Loucy (cell line): ENCODE measurements at regions not wholly inside any gene's neighbourhood (a gene's known extent, or its start where the extent isn't known, plus 50 kb on each side); places are given as distances from the start of the nearest gene placed in this dataset.

Experiments
- H2AFZ ChIP-seq: fragments of 200-600 bp; sonication (generic); 2 replicates; pipeline ENCODE4 v1.6.0; 2016; ENCODE audit warnings: antibody characterized with exemption, mild to moderate bottlenecking, low read length, moderate library complexity
- H3F3A ChIP-seq: fragments of 200-600 bp; 2 replicates; pipeline ENCODE4 v1.6.0; 2016; ENCODE audit warnings: antibody characterized with exemption, low read depth, mild to moderate bottlenecking
- H3K27me3 ChIP-seq: fragments of 200-600 bp; sonication (generic); 2 replicates; pipeline ENCODE4 v1.6.1; 2014; ENCODE audit warnings: low read length, mild to moderate bottlenecking; ENCODE audit not compliant: insufficient read depth, poor library complexity, severe bottlenecking
- H3K36me3 ChIP-seq: fragments of 200-600 bp; sonication (generic); 2 replicates; pipeline ENCODE4 v1.6.1; 2016; ENCODE audit warnings: low read length; ENCODE audit not compliant: insufficient read depth
- H3K4me1 ChIP-seq: fragments of 200-600 bp; sonication (generic); 2 replicates; pipeline ENCODE4 v1.5.1; 2014; ENCODE audit warnings: low read length, mild to moderate bottlenecking; ENCODE audit not compliant: insufficient read depth, poor library complexity, severe bottlenecking
- H3K4me2 ChIP-seq: fragments of 200-600 bp; sonication (generic); 2 replicates; pipeline ENCODE4 v1.6.0; 2014; ENCODE audit warnings: antibody characterized with exemption, low read length, low read depth, mild to moderate bottlenecking; ENCODE audit not compliant: poor library complexity, severe bottlenecking
- H3K4me3 ChIP-seq: fragments of 200-600 bp; sonication (generic); 2 replicates; pipeline ENCODE4 v1.5.1; 2014; ENCODE audit warnings: low read length, mild to moderate bottlenecking, mixed read lengths; ENCODE audit not compliant: poor library complexity, severe bottlenecking
- H3K79me2 ChIP-seq: fragments of 200-600 bp; sonication (generic); 2 replicates; pipeline ENCODE4 v1.6.1; 2014; ENCODE audit warnings: low read length; ENCODE audit not compliant: insufficient read depth
- H3K9ac ChIP-seq: fragments of 200-600 bp; sonication (generic); 2 replicates; pipeline ENCODE4 v1.6.0; 2014; ENCODE audit warnings: mild to moderate bottlenecking, low read depth, low read length, moderate library complexity; ENCODE audit not compliant: poor library complexity, severe bottlenecking
- H3K9me2 ChIP-seq: fragments of 200-600 bp; sonication (generic); replicated peaks from 2 replicates; pipeline ENCODE4 v1.6.1; 2016; ENCODE audit warnings: low read depth, low read length, mixed read lengths
- H3K9me3 ChIP-seq: fragments of 200-600 bp; sonication (generic); 2 replicates; pipeline ENCODE4 v1.6.1; 2014; ENCODE audit warnings: mild to moderate bottlenecking, antibody characterized with exemption, low read length, low read depth; ENCODE audit not compliant: insufficient read depth
- H4K20me1 ChIP-seq: fragments of 200-600 bp; sonication (generic); 2 replicates; pipeline ENCODE4 v1.6.0; 2014; ENCODE audit warnings: antibody characterized with exemption, low read length, mild to moderate bottlenecking; ENCODE audit not compliant: insufficient read depth, poor library complexity, severe bottlenecking
- CTCF ChIP-seq: fragments of 200-600 bp; sonication (generic); conservative IDR thresholded peaks from 2 replicates; pipeline ENCODE4 v1.5.1; 2014; ENCODE audit warnings: mild to moderate bottlenecking, antibody characterized with exemption, low read length
- EZH2phosphoT487 ChIP-seq: fragments of 200-600 bp; IDR thresholded peaks from 2 replicates; pipeline ENCODE4 v1.6.1; 2018; ENCODE audit warnings: antibody characterized with exemption, mild to moderate bottlenecking, moderate library complexity, borderline replicate concordance

DNA sequence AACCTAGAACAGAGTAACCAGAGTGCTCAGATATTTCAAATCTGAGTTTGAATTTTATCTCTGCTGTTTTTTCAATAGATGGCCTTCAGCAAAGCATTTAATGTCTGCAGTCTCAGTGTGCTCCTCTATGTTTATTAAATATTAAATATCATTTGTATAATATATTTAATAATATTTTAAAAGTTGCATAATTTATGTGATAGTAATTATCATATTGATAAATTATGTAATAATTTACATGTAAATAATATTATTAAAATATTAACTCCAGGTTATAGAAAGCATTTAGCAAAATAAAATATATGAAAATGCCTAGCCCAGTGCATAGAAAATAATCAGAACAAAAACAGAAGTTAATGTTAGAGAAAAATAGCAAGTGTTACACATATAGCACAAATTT lies 930.0 kb upstream of the SLC35B3 start:
- Histone ChIP-seq H3K4me1 (no peaks in the 10 kb centered on the region), H3K36me3 (no peaks in the 10 kb centered on the region), H4K20me1 (no peaks in the 10 kb centered on the region), H3K79me2 (no peaks in the 10 kb centered on the region), H2AFZ (no peak overlapping the region), H3K27me3 (no peaks in the 10 kb centered on the region), H3K9me2 (no peaks in the 10 kb centered on the region), H3K9ac (no peak overlapping the region), H3K4me3 (no peak overlapping the region), H3K9me3 (no peaks in the 10 kb centered on the region), H3K4me2 (no peak overlapping the region), H3F3A (no peaks in the 10 kb centered on the region)
- no peak for TF ChIP-seq EZH2phosphoT487
- TF ChIP-seq CTCF = no peak

DNA sequence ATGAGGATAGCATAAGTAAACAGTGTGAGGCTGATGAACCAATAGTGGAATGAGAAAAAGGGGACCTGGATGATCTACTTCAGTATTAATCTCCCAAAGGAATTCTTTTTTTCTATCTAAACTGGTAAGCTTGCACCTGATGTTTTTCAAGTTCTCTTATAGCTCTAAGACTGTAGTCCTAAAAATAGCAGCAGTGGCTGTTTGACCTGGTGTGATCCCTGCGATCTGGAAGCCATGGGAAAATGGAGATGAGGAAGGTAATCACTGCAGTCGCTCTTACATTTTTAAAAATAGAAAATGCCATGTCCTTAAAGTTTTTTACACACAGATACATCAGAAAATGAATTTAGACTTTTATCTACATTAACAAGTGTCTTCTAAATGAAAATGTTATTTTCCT lies 926.4 kb upstream of the SLC35B3 start:
- Histone ChIP-seq H3K27me3 (no peaks in the 10 kb centered on the region), H3K4me1 (no peaks in the 10 kb centered on the region), H2AFZ (no peak overlapping the region), H4K20me1 (no peaks in the 10 kb centered on the region), H3K9me3 (no peaks in the 10 kb centered on the region), H3K4me3 (no peak overlapping the region), H3K4me2 (no peak overlapping the region), H3K36me3 (no peaks in the 10 kb centered on the region), H3F3A (no peaks in the 10 kb centered on the region), H3K9ac (no peak overlapping the region), H3K79me2 (no peaks in the 10 kb centered on the region), H3K9me2 (no peaks in the 10 kb centered on the region)
- no peak for TF ChIP-seq CTCF
- TF ChIP-seq EZH2phosphoT487 = no peak

- no peak for TF ChIP-seq EZH2phosphoT487
- TF ChIP-seq CTCF = no peak
- Histone ChIP-seq H3K79me2 (no peaks in the 10 kb centered on the region), H3K9me3 (no peaks in the 10 kb centered on the region), H3K9me2 (no peaks in the 10 kb centered on the region), H3K36me3 (no peaks in the 10 kb centered on the region), H3K27me3 (no peaks in the 10 kb centered on the region), H2AFZ (no peak overlapping the region), H3K4me3 (no peak overlapping the region), H3F3A (no peaks in the 10 kb centered on the region), H3K4me2 (no peak overlapping the region), H3K9ac (no peak overlapping the region), H4K20me1 (no peaks in the 10 kb centered on the region), H3K4me1 (no peaks in the 10 kb centered on the region)
Observed at GRCh38 chr6:9360881-9361280, 925.5 kb upstream of the SLC35B3 start.
